ENCODE measurements at regions not wholly inside any gene's neighbourhood (a gene's known extent, or its start where the extent isn't known, plus 50 kb on each side); places are given as distances from the start of the nearest gene placed in this dataset.

DNA sequence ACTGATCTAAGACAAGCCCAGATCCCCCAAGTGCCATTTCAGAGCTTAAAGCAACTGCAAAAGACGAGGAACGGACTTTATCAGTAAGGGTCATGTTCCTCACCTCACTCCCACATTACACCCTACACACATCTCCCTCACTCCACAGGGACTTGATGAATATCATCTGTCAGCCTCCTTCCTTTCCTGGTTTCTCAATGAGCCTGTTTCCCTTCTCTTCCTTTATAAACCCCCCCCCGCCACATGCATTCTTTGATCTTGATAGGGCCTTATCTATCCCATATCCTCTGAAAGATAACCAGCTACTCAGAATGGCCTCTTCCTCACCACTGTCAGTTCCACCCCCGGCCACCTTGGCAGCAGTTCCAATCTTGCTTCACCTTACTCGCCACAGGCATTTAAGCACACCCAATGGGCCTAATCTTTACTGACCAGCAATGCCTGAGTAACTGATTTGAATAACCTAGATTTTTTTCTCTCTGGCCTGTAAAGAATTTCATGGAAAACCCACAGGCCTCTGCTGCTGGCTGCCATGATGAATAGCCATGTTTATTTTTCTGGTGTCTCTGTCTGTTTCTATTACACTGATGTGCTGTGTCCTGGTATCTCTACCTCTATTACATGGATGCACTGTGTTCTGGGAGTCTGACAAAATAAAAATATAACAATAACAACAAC, 138.7 kb downstream of the PHLDA1 start:
- TF ChIP-seq, protein P1, sequence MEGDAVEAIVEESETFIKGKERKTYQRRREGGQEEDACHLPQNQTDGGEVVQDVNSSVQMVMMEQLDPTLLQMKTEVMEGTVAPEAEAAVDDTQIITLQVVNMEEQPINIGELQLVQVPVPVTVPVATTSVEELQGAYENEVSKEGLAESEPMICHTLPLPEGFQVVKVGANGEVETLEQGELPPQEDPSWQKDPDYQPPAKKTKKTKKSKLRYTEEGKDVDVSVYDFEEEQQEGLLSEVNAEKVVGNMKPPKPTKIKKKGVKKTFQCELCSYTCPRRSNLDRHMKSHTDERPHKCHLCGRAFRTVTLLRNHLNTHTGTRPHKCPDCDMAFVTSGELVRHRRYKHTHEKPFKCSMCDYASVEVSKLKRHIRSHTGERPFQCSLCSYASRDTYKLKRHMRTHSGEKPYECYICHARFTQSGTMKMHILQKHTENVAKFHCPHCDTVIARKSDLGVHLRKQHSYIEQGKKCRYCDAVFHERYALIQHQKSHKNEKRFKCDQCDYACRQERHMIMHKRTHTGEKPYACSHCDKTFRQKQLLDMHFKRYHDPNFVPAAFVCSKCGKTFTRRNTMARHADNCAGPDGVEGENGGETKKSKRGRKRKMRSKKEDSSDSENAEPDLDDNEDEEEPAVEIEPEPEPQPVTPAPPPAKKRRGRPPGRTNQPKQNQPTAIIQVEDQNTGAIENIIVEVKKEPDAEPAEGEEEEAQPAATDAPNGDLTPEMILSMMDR (IDR thresholded peaks at IDR 0.05; ENCODE audit: insufficient read depth, low read length, poor library complexity, severe bottlenecking) = no peak
- peak; percentile 23 for DNase-seq (ENCODE audit: low read depth)
- no peaks in the 10 kb centered on the region for H3K27me3 ChIP-seq (ENCODE audit: control insufficient read depth, insufficient read depth, low read length)
- no peaks in the 10 kb centered on the region for H3K36me3 ChIP-seq (ENCODE audit: control insufficient read depth, insufficient read depth, low read length)
- H3K4me3 ChIP-seq (ENCODE audit: low read depth, low read length) = no peak overlapping the region

DNA sequence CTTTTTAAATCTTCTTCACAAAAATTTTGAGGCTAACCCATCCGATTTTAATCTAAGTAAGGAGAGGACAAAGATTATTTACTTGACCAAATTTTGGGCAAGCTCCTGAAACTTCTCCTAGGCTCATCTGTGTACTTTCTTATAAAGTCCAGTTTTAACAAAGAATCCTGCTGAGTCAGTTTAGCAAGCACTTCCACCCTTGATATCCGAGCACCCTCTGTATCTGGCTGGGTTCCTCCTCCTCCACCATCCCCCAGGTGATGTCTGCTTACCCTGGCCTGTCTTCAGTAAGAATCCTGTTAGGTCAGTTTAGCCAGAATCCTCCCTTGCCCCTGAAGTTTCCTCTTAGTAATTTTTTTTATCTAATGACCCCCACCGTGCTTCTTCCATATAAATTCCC, 140.5 kb downstream of the PHLDA1 start:
- TF ChIP-seq, protein P1 (IDR thresholded peaks at IDR 0.05; ENCODE audit: insufficient read depth, low read length, poor library complexity, severe bottlenecking) = no peak
- no peak for DNase-seq (ENCODE audit: low read depth)
- no peaks in the 10 kb centered on the region for H3K27me3 ChIP-seq (ENCODE audit: control insufficient read depth, insufficient read depth, low read length)
- no peaks in the 10 kb centered on the region for H3K36me3 ChIP-seq (ENCODE audit: control insufficient read depth, insufficient read depth, low read length)
- H3K4me3 ChIP-seq (ENCODE audit: low read depth, low read length) = no peak overlapping the region

DNA sequence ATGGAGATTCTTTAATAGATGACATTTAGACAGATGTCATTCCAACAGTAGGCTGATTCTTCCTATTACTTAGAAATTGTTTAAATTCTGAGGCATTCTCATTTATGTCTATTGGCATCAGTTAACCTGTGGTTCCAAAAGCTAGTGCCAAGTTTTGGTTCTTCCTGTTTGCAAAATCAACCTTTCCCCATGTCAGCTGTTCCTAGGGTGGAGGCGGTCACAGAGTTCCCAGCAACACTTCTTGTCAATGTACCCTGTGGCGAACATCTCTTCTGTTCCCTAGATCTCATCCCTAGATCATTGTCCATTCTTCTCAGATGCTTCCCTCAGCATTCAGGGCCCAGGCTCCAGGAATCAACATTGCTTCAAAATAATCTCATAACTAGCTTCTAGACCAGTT, 140.9 kb downstream of the PHLDA1 start:
- Histone ChIP-seq H3K27me3 (ENCODE audit: control insufficient read depth, insufficient read depth, low read length) (no peaks in the 10 kb centered on the region), H3K36me3 (ENCODE audit: control insufficient read depth, insufficient read depth, low read length) (no peaks in the 10 kb centered on the region), H3K4me3 (ENCODE audit: low read depth, low read length) (no peak overlapping the region)
- no peak for DNase-seq (ENCODE audit: low read depth)
- TF ChIP-seq, protein P1 (IDR thresholded peaks at IDR 0.05; ENCODE audit: insufficient read depth, low read length, poor library complexity, severe bottlenecking) = no peak

DNA sequence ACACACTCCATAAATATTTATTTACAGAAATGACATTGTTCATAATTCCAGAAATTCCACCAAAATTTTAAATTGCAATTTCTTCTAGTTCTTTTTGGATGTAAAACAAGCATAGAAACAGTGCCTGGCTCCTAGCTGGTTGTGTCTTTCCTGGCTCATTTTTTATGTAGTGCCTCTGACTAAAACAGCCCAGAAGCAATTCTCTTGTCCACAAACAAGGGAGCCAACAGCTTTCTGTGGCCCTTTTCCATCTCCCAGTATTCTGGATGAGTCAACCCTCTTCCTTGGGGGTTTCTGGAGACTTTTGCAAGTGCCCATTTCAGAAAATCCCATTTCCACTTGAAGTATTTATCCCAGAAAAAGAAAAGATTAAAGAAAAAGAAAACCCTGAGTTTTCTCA, 141.4 kb downstream of the PHLDA1 start:
- Histone ChIP-seq H3K36me3 (ENCODE audit: control insufficient read depth, insufficient read depth, low read length) (no peaks in the 10 kb centered on the region), H3K4me3 (ENCODE audit: low read depth, low read length) (no peak overlapping the region), H3K27me3 (ENCODE audit: control insufficient read depth, insufficient read depth, low read length) (no peaks in the 10 kb centered on the region)
- no peak for DNase-seq (ENCODE audit: low read depth)
- TF ChIP-seq, protein P1 (IDR thresholded peaks at IDR 0.05; ENCODE audit: insufficient read depth, low read length, poor library complexity, severe bottlenecking) = no peak

DNA sequence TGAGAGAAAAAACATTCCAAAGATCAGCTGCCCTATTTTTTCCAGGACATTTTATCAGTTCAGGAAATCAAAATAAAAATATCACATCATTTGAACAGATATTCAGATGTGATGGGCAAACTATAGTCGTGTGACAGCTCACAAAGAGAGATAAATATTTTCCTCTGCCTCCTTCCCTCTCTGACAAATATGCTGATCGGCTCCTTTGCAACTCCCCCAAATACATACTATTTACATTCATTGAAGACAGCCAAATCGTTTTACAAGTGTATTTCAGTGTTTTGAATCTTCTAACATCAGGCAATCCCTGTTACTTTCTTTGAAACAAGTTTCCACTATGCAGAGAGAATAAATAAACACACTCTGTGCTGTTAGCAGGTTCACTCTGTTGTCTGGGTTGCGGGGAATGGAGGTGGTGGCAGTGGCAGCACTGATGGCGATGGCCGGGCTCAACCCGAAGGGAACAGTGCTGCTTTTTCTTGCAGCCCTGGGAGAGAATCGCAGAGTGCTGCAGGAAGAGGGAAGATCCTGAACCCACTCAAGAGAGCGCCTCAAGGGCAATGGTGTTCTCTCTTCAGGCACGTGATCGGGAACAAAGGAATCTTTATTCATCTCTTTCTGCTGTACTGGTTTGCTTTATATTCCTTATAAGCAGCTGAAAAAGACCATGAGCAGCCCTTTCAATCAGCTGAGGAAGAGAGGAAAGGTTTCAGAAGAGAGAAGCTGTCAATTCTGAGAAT, 142.5 kb downstream of the PHLDA1 start:
- Histone ChIP-seq H3K4me3 (ENCODE audit: low read depth, low read length) (no peak overlapping the region), H3K36me3 (ENCODE audit: control insufficient read depth, insufficient read depth, low read length) (no peaks in the 10 kb centered on the region), H3K27me3 (ENCODE audit: control insufficient read depth, insufficient read depth, low read length) (no peaks in the 10 kb centered on the region)
- DNase-seq (ENCODE audit: low read depth) = no peak
- TF ChIP-seq, protein P1 (IDR thresholded peaks at IDR 0.05; ENCODE audit: insufficient read depth, low read length, poor library complexity, severe bottlenecking) = no peak

All from kidney epithelial cell (primary cell).